Chondrocyte (in vitro differentiated cells): ENCODE measurements at regions not wholly inside any gene's neighbourhood (a gene's known extent, or its start where the extent isn't known, plus 50 kb on each side); places are given as distances from the start of the nearest gene placed in this dataset.

Experiments
- DNase-seq: peaks from one replicate; pipeline ENCODE4 v3.0.0; 2021; ENCODE audit warnings: mixed read lengths, low spot score
- H3K27ac Mint-ChIP-seq: one replicate; pipeline ENCODE4 v1.8.0; 2021; ENCODE audit warnings: mild to moderate bottlenecking, moderate library complexity, mixed read lengths; ENCODE audit not compliant: unreplicated experiment
- H3K27me3 Mint-ChIP-seq: 2 replicates; pipeline ENCODE4 v1.8.0; 2021; ENCODE audit warnings: low read depth, mixed read lengths
- H3K36me3 Mint-ChIP-seq: 2 replicates; pipeline ENCODE4 v1.8.0; 2021; ENCODE audit warnings: low read depth, mixed read lengths
- H3K4me1 Mint-ChIP-seq: 2 replicates; pipeline ENCODE4 v1.8.0; 2021; ENCODE audit warnings: low read depth, mild to moderate bottlenecking, mixed read lengths
- H3K4me3 Mint-ChIP-seq: one replicate; pipeline ENCODE4 v1.8.0; 2021; ENCODE audit warnings: mild to moderate bottlenecking, moderate library complexity, mixed read lengths; ENCODE audit not compliant: unreplicated experiment
- H3K9me3 Mint-ChIP-seq: 2 replicates; pipeline ENCODE4 v1.8.0; 2021; ENCODE audit warnings: low read depth, mixed read lengths
- CTCF ChIP-seq: fragments of 200-600 bp; sonication (generic); IDR thresholded peaks from 2 replicates; pipeline ENCODE4 v1.5.0; 2021; ENCODE audit warnings: antibody characterized with exemption, mild to moderate bottlenecking, moderate library complexity

GRCh38 chr2:234826681-234827080 is 125.1 kb upstream of the SH3BP4 start:
- TF ChIP-seq CTCF, result no peak
- no peak overlapping the region for H3K27ac Mint-ChIP-seq
- no peak overlapping the region for H3K4me3 Mint-ChIP-seq
- H3K9me3 Mint-ChIP-seq, result no peaks in the 10 kb centered on the region
- H3K4me1 Mint-ChIP-seq, result peaks cover 5% of the 10 kb centered on the region
- H3K36me3 Mint-ChIP-seq, result no peaks in the 10 kb centered on the region
- no peaks in the 10 kb centered on the region for H3K27me3 Mint-ChIP-seq
- DNase-seq, result no peak

- Mint-ChIP-seq H3K4me3 (no peak overlapping the region), H3K27me3 (no peaks in the 10 kb centered on the region), H3K4me1 (peaks cover 5% of the 10 kb centered on the region), H3K27ac (no peak overlapping the region), H3K9me3 (no peaks in the 10 kb centered on the region), H3K36me3 (no peaks in the 10 kb centered on the region)
- no peak for TF ChIP-seq CTCF
- no peak for DNase-seq
Observed at GRCh38 chr2:234825616-234826015, 126.2 kb upstream of the SH3BP4 start.

GRCh38 chr2:234823877-234824376 is 127.9 kb upstream of the SH3BP4 start:
- peaks cover 5% of the 10 kb centered on the region for H3K4me1 Mint-ChIP-seq
- no peak overlapping the region for H3K27ac Mint-ChIP-seq
- H3K36me3 Mint-ChIP-seq, result no peaks in the 10 kb centered on the region
- H3K27me3 Mint-ChIP-seq, result no peaks in the 10 kb centered on the region
- TF ChIP-seq CTCF, result no peak
- H3K4me3 Mint-ChIP-seq, result no peak overlapping the region
- no peaks in the 10 kb centered on the region for H3K9me3 Mint-ChIP-seq
- no peak for DNase-seq

- H3K9me3 Mint-ChIP-seq, result no peaks in the 10 kb centered on the region
- TF ChIP-seq CTCF, result no peak
- no peak overlapping the region for H3K27ac Mint-ChIP-seq
- H3K36me3 Mint-ChIP-seq, result no peaks in the 10 kb centered on the region
- H3K27me3 Mint-ChIP-seq, result no peaks in the 10 kb centered on the region
- no peak overlapping the region for H3K4me3 Mint-ChIP-seq
- DNase-seq, result no peak
- peaks cover 5% of the 10 kb centered on the region for H3K4me1 Mint-ChIP-seq
Observed at GRCh38 chr2:234823196-234823876, 128.5 kb upstream of the SH3BP4 start.

- DNase-seq, result no peak
- Mint-ChIP-seq H3K4me1 (peaks cover 9% of the 10 kb centered on the region), H3K9me3 (no peaks in the 10 kb centered on the region), H3K4me3 (no peak overlapping the region), H3K27ac (no peak overlapping the region), H3K27me3 (peaks cover 2% of the 10 kb centered on the region), H3K36me3 (no peaks in the 10 kb centered on the region)
- TF ChIP-seq CTCF, result no peak
Observed at GRCh38 chr2:234821946-234822475, 129.8 kb upstream of the SH3BP4 start.
